Natural killer cell (primary cell): ENCODE measurements at regions not wholly inside any gene's neighbourhood (a gene's known extent, or its start where the extent isn't known, plus 50 kb on each side); places are given as distances from the start of the nearest gene placed in this dataset.
A peak's percentile ranks its signal among the peaks of the same experiment; 100 is the strongest.

ENCODE experiments used
- ATAC-seq, 3 donors: fragments of 150-1000 bp in 2 of 3; fragments of 200-7000 bp in 1 of 3; cut with Tn5 transposase; 1 replicate in 1 of 3; 2 replicates in 2 of 3; pipeline ENCODE4 v1.10.0; 2021; ENCODE audit warnings: mild to moderate bottlenecking in 2 of 3, moderate library complexity in 2 of 3
- DNase-seq, 2 donors: peaks; one replicate each; pipeline versions ENCODE4 v3.0.0 to v3.0.0-alpha.2; 2013 to 2021; ENCODE audit warnings: mixed read lengths in 1 of 2
- H3K27ac ChIP-seq: one replicate; pipeline ENCODE4 v1.5.1; 2013; ENCODE audit warnings: mild to moderate bottlenecking, low read length
- H3K27me3 ChIP-seq: one replicate; pipeline ENCODE4 v1.6.1; 2013; ENCODE audit warnings: low read length; ENCODE audit not compliant: control insufficient read depth, insufficient read depth
- H3K36me3 ChIP-seq: one replicate; pipeline ENCODE4 v1.6.1; 2013; ENCODE audit warnings: low read length; ENCODE audit not compliant: control insufficient read depth, insufficient read depth
- H3K4me1 ChIP-seq: one replicate; pipeline ENCODE4 v1.6.1; 2013; ENCODE audit warnings: low read length; ENCODE audit not compliant: control insufficient read depth, insufficient read depth
- H3K4me3 ChIP-seq: one replicate; pipeline ENCODE4 v1.5.1; 2013; ENCODE audit warnings: low read length
- H3K9me3 ChIP-seq: one replicate; pipeline ENCODE4 v1.6.1; 2013; ENCODE audit warnings: low read length; ENCODE audit not compliant: control insufficient read depth, insufficient read depth
- H3K27ac Mint-ChIP-seq, 2 donors: one replicate each; pipeline ENCODE4 v1.8.0; 2022; ENCODE audit warnings: mild to moderate bottlenecking in 2 of 2, mixed read lengths in 2 of 2, moderate library complexity in 1 of 2
- H3K27me3 Mint-ChIP-seq, 2 donors: one replicate each; pipeline ENCODE4 v1.8.0; 2022; ENCODE audit warnings: low read depth in 2 of 2, mixed read lengths in 2 of 2
- H3K36me3 Mint-ChIP-seq: one replicate; pipeline ENCODE4 v1.8.0; 2022; ENCODE audit warnings: mixed read lengths
- H3K4me1 Mint-ChIP-seq, 2 donors: one replicate each; pipeline ENCODE4 v1.8.0; 2022; ENCODE audit warnings: mixed read lengths in 2 of 2
- H3K4me3 Mint-ChIP-seq: one replicate; pipeline ENCODE4 v1.8.0; 2022; ENCODE audit warnings: mild to moderate bottlenecking, moderate library complexity, mixed read lengths
- H3K9me3 Mint-ChIP-seq, 2 donors: one replicate each; pipeline ENCODE4 v1.8.0; 2022; ENCODE audit warnings: mixed read lengths in 2 of 2
- CTCF ChIP-seq: fragments of 200-600 bp; IDR thresholded peaks from one replicate; pipeline ENCODE4 v1.8.0; 2022; ENCODE audit warnings: antibody characterized with exemption
- WGBS: methylation state at CpG from one replicate; pipeline ENCODE4 v1.1.7; 2013; ENCODE audit warnings: missing lambda C conversion rate; ENCODE audit not compliant: insufficient coverage; 5-methylcytosine and 5-hydroxymethylcytosine counted together
- intact Hi-C: fragments of 100-400 bp; cut with micrococcal nuclease; formaldehyde crosslinking; loops from one replicate; pipeline ENCODE4 v1.14.2; 2022

GRCh38 chr1:198936371-198937083, 297.7 kb downstream of the PTPRC start:
- H3K9me3 Mint-ChIP-seq, result peaks cover 0 to 2% of the 10 kb centered on the region in 2 donors
- H3K27ac Mint-ChIP-seq, result no peak overlapping the region
- TF ChIP-seq CTCF, result no peak
- Histone ChIP-seq H3K9me3 (no peaks in the 10 kb centered on the region), H3K4me1 (peaks cover 5% of the 10 kb centered on the region), H3K27me3 (no peaks in the 10 kb centered on the region), H3K4me3 (peak overlapping the region; percentile 53), H3K27ac (peak overlapping the region; percentile 53), H3K36me3 (no peaks in the 10 kb centered on the region)
- DNase-seq (peak in 1 of 2 donors; percentile 44), ATAC-seq (peak in 2 of 3 donors; percentile 13 to 21)
- intact Hi-C loops, result loop anchor here (5.0 to 10.0 kb wide), 7 partner anchors 34 to 772 kb away; no protein-coding TSS in a partner anchor
- H3K4me1 Mint-ChIP-seq, result peaks cover 16 to 24% of the 10 kb centered on the region in 2 donors
- H3K4me3 Mint-ChIP-seq, result no peak overlapping the region
- H3K36me3 Mint-ChIP-seq, result no peaks in the 10 kb centered on the region
- no peaks in the 10 kb centered on the region for H3K27me3 Mint-ChIP-seq
- 8% methylated on average over 5 of the region's 6 CpGs for WGBS

- 1% methylated on average over 4 of the region's 5 CpGs for WGBS
- peaks cover 4% of the 10 kb centered on the region for H3K4me1 ChIP-seq
- Mint-ChIP-seq H3K9me3 (peaks cover 0 to 2% of the 10 kb centered on the region in 2 donors), H3K27me3 (no peaks in the 10 kb centered on the region), H3K4me1 (peaks cover 12 to 21% of the 10 kb centered on the region in 2 donors), H3K27ac (no peak overlapping the region), H3K36me3 (no peaks in the 10 kb centered on the region), H3K4me3 (no peak overlapping the region)
- intact Hi-C loops, result loop anchor here (5.0 to 10.0 kb wide), 7 partner anchors 35 to 773 kb away; no protein-coding TSS in a partner anchor
- no peaks in the 10 kb centered on the region for H3K36me3 ChIP-seq
- ATAC-seq (peak; percentile 77 to 92 (median 87)), DNase-seq (peak; percentile 53 to 81)
- H3K4me3 ChIP-seq, result peak overlapping the region; percentile 53
- TF ChIP-seq CTCF, result no peak
- peak overlapping the region; percentile 53 for H3K27ac ChIP-seq
- H3K9me3 ChIP-seq, result no peaks in the 10 kb centered on the region
- H3K27me3 ChIP-seq, result no peaks in the 10 kb centered on the region
Measured at GRCh38 chr1:198937231-198938031, 298.6 kb downstream of the PTPRC start.

- Mint-ChIP-seq H3K27ac (no peak overlapping the region), H3K4me1 (peaks cover 0 to 9% of the 10 kb centered on the region in 2 donors), H3K4me3 (no peak overlapping the region), H3K27me3 (no peaks in the 10 kb centered on the region), H3K36me3 (no peaks in the 10 kb centered on the region), H3K9me3 (peaks cover 0 to 2% of the 10 kb centered on the region in 2 donors)
- Histone ChIP-seq H3K27me3 (no peaks in the 10 kb centered on the region), H3K4me3 (no peak overlapping the region), H3K36me3 (no peaks in the 10 kb centered on the region), H3K4me1 (no peaks in the 10 kb centered on the region), H3K27ac (no peak overlapping the region), H3K9me3 (no peaks in the 10 kb centered on the region)
- TF ChIP-seq CTCF, result no peak
- intact Hi-C loops, result loop anchor here (5.0 to 10.0 kb wide), 7 partner anchors 37 to 774 kb away; no protein-coding TSS in a partner anchor
- 92% methylated on average over 3 of the region's 3 CpGs for WGBS
- DNase-seq (no peak), ATAC-seq (no peak)
Measured at GRCh38 chr1:198939286-198939685, 300.4 kb downstream of the PTPRC start.
